Activated CD8-positive, alpha-beta T cell treated with anti-CD3 and anti-CD28 coated beads for 36 hours (primary cell): ENCODE measurements at regions not wholly inside any gene's neighbourhood (a gene's known extent, or its start where the extent isn't known, plus 50 kb on each side); places are given as distances from the start of the nearest gene placed in this dataset.

ENCODE experiments used
- ATAC-seq: fragments of 200-7000 bp; cut with Tn5 transposase; one replicate; pipeline ENCODE4 v1.10.0; 2021; ENCODE audit warnings: mild to moderate bottlenecking, moderate library complexity
- CTCF ChIA-PET: fragments of 350-600 bp; sonication (Branson Sonifier 250); formaldehyde crosslinking; loops from one replicate; lab custom pipeline; 2021; ENCODE audit warnings: antibody characterized with exemption; lab: Charles Lee
- POLR2A ChIA-PET: fragments of 350-600 bp; sonication (Branson Sonifier 250); formaldehyde crosslinking; loops from one replicate; lab custom pipeline; 2021; ENCODE audit warnings: antibody characterized with exemption; lab: Charles Lee
- DNase-seq: peaks from one replicate; pipeline ENCODE4 v3.0.0-alpha.2; 2020
- H3K27ac Mint-ChIP-seq: one replicate; pipeline ENCODE4 v1.8.0; 2021; ENCODE audit warnings: mild to moderate bottlenecking, mixed read lengths
- H3K27me3 Mint-ChIP-seq: one replicate; pipeline ENCODE4 v1.8.0; 2021; ENCODE audit warnings: mixed read lengths
- H3K36me3 Mint-ChIP-seq: one replicate; pipeline ENCODE4 v1.8.0; 2021; ENCODE audit warnings: low read depth, mixed read lengths
- H3K4me1 Mint-ChIP-seq: one replicate; pipeline ENCODE4 v1.8.0; 2021; ENCODE audit warnings: low read depth, mixed read lengths
- H3K4me3 Mint-ChIP-seq: one replicate; pipeline ENCODE4 v1.8.0; 2021; ENCODE audit warnings: mild to moderate bottlenecking, moderate library complexity, mixed read lengths
- H3K9me3 Mint-ChIP-seq: one replicate; pipeline ENCODE4 v1.8.0; 2021; ENCODE audit warnings: mixed read lengths
- intact Hi-C: fragments of 100-400 bp; cut with micrococcal nuclease; formaldehyde crosslinking; loops from one replicate; pipeline ENCODE4 v1.10.0; 2022
- TF ChIP-seq, protein P1 (sequence below): fragments of 200-600 bp; IDR thresholded peaks from one replicate; pipeline ENCODE4 v1.8.0; 2022; ENCODE audit warnings: antibody characterized with exemption, mild to moderate bottlenecking

DNA sequence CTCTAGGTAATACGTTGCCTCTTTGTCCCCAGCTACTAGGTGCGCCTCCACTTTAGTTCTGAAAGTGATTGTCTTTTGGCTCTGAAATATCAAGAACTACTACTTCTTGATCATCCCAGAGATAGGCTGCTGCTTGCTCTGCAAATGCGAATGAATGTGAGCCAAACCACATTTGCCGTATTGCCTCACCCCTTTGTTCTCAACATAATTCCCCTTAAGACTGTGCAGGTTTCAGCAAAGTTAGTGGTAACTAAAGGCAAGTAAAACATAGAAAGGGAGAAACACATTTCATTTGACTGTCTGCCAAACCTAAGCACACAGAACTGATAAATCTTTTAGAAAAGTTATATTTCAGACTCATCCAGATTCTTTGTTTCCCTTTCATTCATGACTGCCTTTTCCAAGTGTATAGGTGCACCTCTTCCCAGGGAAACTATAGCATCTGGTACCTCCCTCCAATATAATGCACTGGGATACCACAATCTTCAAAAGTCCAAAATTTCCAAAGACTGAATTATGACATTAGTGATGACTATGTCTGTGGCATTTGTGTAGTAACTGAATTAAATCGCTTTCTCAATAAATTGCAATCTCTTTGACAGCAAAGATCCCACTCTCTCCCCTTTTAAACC lies 720.6 kb upstream of the CBLB start:
- no peaks in the 10 kb centered on the region for H3K27me3 Mint-ChIP-seq
- H3K9me3 Mint-ChIP-seq = peaks cover 5% of the 10 kb centered on the region
- no peak for ATAC-seq
- TF ChIP-seq, protein P1, sequence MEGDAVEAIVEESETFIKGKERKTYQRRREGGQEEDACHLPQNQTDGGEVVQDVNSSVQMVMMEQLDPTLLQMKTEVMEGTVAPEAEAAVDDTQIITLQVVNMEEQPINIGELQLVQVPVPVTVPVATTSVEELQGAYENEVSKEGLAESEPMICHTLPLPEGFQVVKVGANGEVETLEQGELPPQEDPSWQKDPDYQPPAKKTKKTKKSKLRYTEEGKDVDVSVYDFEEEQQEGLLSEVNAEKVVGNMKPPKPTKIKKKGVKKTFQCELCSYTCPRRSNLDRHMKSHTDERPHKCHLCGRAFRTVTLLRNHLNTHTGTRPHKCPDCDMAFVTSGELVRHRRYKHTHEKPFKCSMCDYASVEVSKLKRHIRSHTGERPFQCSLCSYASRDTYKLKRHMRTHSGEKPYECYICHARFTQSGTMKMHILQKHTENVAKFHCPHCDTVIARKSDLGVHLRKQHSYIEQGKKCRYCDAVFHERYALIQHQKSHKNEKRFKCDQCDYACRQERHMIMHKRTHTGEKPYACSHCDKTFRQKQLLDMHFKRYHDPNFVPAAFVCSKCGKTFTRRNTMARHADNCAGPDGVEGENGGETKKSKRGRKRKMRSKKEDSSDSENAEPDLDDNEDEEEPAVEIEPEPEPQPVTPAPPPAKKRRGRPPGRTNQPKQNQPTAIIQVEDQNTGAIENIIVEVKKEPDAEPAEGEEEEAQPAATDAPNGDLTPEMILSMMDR = no peak
- H3K27ac Mint-ChIP-seq = no peak overlapping the region
- no peak overlapping the region for H3K4me3 Mint-ChIP-seq
- H3K4me1 Mint-ChIP-seq = peaks cover 5% of the 10 kb centered on the region
- no peaks in the 10 kb centered on the region for H3K36me3 Mint-ChIP-seq
- ChIA-PET POLR2A (no interaction called here), CTCF (interaction anchor here (0.7 kb wide), 1 partner anchor 21 kb away, joined by 3 read pairs; no protein-coding TSS in a partner anchor)
- intact Hi-C loops = no loop called here
- no peak for DNase-seq

DNA sequence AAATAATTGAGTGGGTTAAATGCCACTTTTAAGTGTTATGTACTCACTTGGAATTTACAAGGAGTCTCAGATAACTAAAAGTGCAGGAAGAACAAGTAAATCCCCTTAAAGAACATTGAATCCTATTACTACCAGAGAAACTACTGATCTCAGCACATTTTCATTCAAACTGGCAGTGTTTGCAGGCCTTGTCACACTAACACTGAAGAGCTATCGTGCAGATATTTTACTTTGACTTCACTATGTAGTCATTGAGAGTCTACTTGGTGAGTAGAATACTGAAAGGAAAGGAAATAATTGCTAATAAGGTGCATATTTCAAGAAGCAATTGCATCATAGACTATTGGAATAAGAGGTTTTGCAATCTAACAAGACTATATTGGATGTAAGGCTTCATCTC lies 721.4 kb upstream of the CBLB start:
- H3K4me3 Mint-ChIP-seq = no peak overlapping the region
- no peaks in the 10 kb centered on the region for H3K36me3 Mint-ChIP-seq
- TF ChIP-seq, protein P1 = no peak
- H3K4me1 Mint-ChIP-seq = peaks cover 5% of the 10 kb centered on the region
- no peak overlapping the region for H3K27ac Mint-ChIP-seq
- ChIA-PET CTCF (no interaction called here), POLR2A (no interaction called here)
- no peaks in the 10 kb centered on the region for H3K27me3 Mint-ChIP-seq
- intact Hi-C loops = no loop called here
- peaks cover 5% of the 10 kb centered on the region for H3K9me3 Mint-ChIP-seq
- ATAC-seq = no peak
- no peak for DNase-seq

DNA sequence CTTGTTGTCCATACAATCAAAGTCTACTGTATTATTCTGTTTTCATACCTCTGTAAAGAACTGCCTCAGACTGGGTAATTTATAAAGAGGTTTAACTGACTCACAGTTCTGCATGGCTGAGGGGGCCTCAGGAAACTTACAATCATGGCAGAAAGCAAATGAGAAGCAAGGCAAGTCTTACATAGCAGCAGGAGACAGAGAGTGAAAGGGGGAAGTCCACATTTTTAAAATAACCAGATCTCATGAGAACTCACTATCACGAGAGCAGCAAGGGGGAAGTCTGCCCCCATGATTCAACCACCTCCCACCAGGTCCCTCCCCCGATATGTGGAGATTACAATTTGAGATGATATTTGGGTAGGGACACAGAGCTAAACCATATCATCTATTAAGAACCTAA lies 724.6 kb upstream of the CBLB start:
- intact Hi-C loops = no loop called here
- ChIA-PET POLR2A (no interaction called here), CTCF (no interaction called here)
- Mint-ChIP-seq H3K27ac (no peak overlapping the region), H3K4me1 (peaks cover 5% of the 10 kb centered on the region), H3K9me3 (peaks cover 7% of the 10 kb centered on the region), H3K27me3 (no peaks in the 10 kb centered on the region), H3K4me3 (no peak overlapping the region), H3K36me3 (no peaks in the 10 kb centered on the region)
- TF ChIP-seq, protein P1 = no peak
- DNase-seq (no peak), ATAC-seq (no peak)

DNA sequence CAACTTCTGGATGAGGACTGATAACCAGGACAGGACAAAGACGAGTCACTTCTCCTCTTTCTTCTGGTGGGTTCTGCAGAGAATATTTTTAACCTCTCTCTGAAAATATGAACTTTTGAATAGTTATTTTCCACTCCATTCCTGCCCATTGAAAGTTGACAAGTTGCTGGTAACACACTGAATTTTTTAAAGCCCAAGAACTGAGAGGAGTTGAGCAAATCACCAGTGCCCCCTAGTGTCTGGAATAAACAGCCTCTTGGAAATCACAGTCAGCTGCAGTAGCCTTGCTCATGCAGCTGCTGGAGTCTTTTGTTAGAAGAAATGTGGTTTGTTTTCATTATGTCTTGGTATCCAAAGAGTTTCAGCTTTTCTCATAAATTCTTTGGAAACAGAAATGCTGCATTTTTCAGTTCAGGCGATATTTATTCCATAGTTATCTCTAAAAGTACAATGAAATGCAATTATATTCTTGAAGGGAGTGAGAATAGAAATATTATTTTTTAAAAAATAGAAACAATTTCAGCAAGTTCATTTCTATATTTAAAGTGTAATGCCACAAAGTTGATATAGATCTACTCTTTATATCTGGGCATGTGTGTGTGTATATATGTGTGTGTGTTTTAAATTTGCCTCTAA lies 741.0 kb upstream of the CBLB start:
- TF ChIP-seq, protein P1 = peak; percentile 86
- Mint-ChIP-seq H3K36me3 (peaks cover 10% of the 10 kb centered on the region), H3K27me3 (peaks cover 2% of the 10 kb centered on the region), H3K9me3 (peaks cover 15% of the 10 kb centered on the region), H3K4me3 (no peak overlapping the region), H3K27ac (peak overlapping the region; percentile 0), H3K4me1 (peaks cover 21% of the 10 kb centered on the region)
- DNase-seq = peak; percentile 73
- CTCF ChIA-PET = interaction anchor here (0.5 to 1.5 kb wide), 36 partner anchors 9 to 1694 kb away, joined by 3 to 6 read pairs (median 3); no protein-coding TSS in a partner anchor
- peak; percentile 79 for ATAC-seq
- POLR2A ChIA-PET = no interaction called here
- intact Hi-C loops = loop anchor here (5.0 to 10.0 kb wide), 3 partner anchors 277 to 925 kb away; no protein-coding TSS in a partner anchor

DNA sequence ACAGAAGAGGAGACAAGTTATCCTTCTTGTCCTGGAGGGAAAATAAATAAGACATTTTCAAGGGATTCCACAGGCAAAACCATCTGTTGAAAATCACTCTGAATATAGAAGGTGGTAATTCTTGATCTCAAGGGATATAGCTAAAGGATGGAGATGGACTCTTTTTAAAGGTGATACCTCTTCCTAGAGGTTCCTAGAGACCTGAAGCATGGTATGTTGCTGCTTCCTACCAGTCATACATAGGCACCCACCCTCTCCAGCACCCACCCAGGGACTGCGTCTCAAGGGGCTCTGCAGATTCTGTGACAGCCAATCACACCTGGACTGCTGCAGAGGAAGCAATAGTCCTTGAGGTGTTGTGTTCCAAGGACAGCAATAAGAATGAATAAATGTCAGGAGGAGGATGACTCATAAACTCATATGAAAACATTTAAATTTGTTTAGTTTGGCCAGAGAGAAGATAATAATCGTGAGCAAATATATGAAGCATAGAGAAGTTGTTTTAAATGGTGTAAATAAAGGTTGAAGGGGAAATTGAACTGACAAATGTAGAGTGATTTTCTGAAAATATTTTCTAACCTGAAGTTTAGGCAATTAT lies 741.6 kb upstream of the CBLB start:
- TF ChIP-seq, protein P1 = no peak
- ATAC-seq = no peak
- no peak for DNase-seq
- peaks cover 2% of the 10 kb centered on the region for H3K27me3 Mint-ChIP-seq
- POLR2A ChIA-PET = no interaction called here
- H3K27ac Mint-ChIP-seq = no peak overlapping the region
- peaks cover 10% of the 10 kb centered on the region for H3K36me3 Mint-ChIP-seq
- H3K9me3 Mint-ChIP-seq = peaks cover 15% of the 10 kb centered on the region
- CTCF ChIA-PET = interaction anchor here (0.5 to 1.5 kb wide), 24 partner anchors 8 to 1694 kb away, joined by 3 to 6 read pairs (median 4); no protein-coding TSS in a partner anchor
- intact Hi-C loops = loop anchor here (10.0 kb wide), 1 partner anchor 596 kb away; no protein-coding TSS in a partner anchor
- H3K4me1 Mint-ChIP-seq = peaks cover 21% of the 10 kb centered on the region
- H3K4me3 Mint-ChIP-seq = no peak overlapping the region
